Activated naive CD4-positive, alpha-beta T cell treated with anti-CD3 and anti-CD28 coated beads, Interleukin-2, amount 50 U/mL, for 24 hours (primary cell): ENCODE measurements at regions not wholly inside any gene's neighbourhood (a gene's known extent, or its start where the extent isn't known, plus 50 kb on each side); places are given as distances from the start of the nearest gene placed in this dataset.

Experiments
- H3K27ac Mint-ChIP-seq: one replicate; pipeline ENCODE4 v1.8.0; 2021; ENCODE audit warnings: mild to moderate bottlenecking, mixed read lengths
- H3K27me3 Mint-ChIP-seq: one replicate; pipeline ENCODE4 v1.8.0; 2021; ENCODE audit warnings: mixed read lengths
- H3K36me3 Mint-ChIP-seq: one replicate; pipeline ENCODE4 v1.8.0; 2021; ENCODE audit warnings: mixed read lengths
- H3K4me1 Mint-ChIP-seq: one replicate; pipeline ENCODE4 v1.8.0; 2021; ENCODE audit warnings: mixed read lengths
- H3K4me3 Mint-ChIP-seq: one replicate; pipeline ENCODE4 v1.8.0; 2021; ENCODE audit warnings: mild to moderate bottlenecking, mixed read lengths
- H3K9me3 Mint-ChIP-seq: one replicate; pipeline ENCODE4 v1.8.0; 2021; ENCODE audit warnings: mixed read lengths

- H3K27ac Mint-ChIP-seq: no peak overlapping the region
- H3K27me3 Mint-ChIP-seq: peaks cover 7% of the 10 kb centered on the region
- H3K9me3 Mint-ChIP-seq: peaks cover 3% of the 10 kb centered on the region
- H3K4me3 Mint-ChIP-seq: no peak overlapping the region
- H3K36me3 Mint-ChIP-seq: no peaks in the 10 kb centered on the region
- H3K4me1 Mint-ChIP-seq: no peaks in the 10 kb centered on the region
Observed at GRCh38 chr20:40191573-40191972, 497.5 kb downstream of the MAFB start.

- no peaks in the 10 kb centered on the region for H3K4me1 Mint-ChIP-seq
- peaks cover 3% of the 10 kb centered on the region for H3K9me3 Mint-ChIP-seq
- peaks cover 7% of the 10 kb centered on the region for H3K27me3 Mint-ChIP-seq
- no peak overlapping the region for H3K4me3 Mint-ChIP-seq
- H3K27ac Mint-ChIP-seq: no peak overlapping the region
- no peaks in the 10 kb centered on the region for H3K36me3 Mint-ChIP-seq
Observed at GRCh38 chr20:40189621-40190020, 499.4 kb downstream of the MAFB start.

GRCh38 chr20:40188319-40188718 is 500.7 kb downstream of the MAFB start:
- Mint-ChIP-seq H3K27me3 (peaks cover 7% of the 10 kb centered on the region), H3K27ac (no peak overlapping the region), H3K4me1 (no peaks in the 10 kb centered on the region), H3K9me3 (no peaks in the 10 kb centered on the region), H3K36me3 (no peaks in the 10 kb centered on the region), H3K4me3 (no peak overlapping the region)

- Mint-ChIP-seq H3K4me3 (no peak overlapping the region), H3K9me3 (no peaks in the 10 kb centered on the region), H3K36me3 (no peaks in the 10 kb centered on the region), H3K4me1 (no peaks in the 10 kb centered on the region), H3K27me3 (peaks cover 6% of the 10 kb centered on the region), H3K27ac (no peak overlapping the region)
Observed at GRCh38 chr20:40186826-40187225, 502.2 kb downstream of the MAFB start.

DNA sequence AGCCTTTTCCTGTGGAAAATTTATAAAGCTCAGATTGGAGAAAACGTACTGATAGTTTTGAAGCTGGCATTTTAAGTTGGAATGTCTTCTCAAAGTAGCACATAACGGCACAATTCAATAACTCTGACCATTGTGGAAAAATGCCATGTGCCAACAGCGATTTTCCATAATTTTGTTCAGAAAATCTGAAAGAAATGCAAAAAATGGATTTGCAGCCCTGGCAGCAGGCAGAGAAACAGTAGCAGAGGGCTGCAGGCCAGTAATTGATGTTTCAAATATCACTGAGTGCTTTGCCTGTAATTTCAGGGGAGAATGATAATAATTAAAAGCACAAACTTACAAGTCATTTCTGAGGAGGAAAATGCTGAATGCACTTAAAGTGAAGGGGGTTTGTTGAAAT is 507.4 kb downstream of the MAFB start:
- H3K4me3 Mint-ChIP-seq: no peak overlapping the region
- no peaks in the 10 kb centered on the region for H3K9me3 Mint-ChIP-seq
- H3K4me1 Mint-ChIP-seq: no peaks in the 10 kb centered on the region
- no peak overlapping the region for H3K27ac Mint-ChIP-seq
- no peaks in the 10 kb centered on the region for H3K36me3 Mint-ChIP-seq
- H3K27me3 Mint-ChIP-seq: peaks cover 2% of the 10 kb centered on the region

- no peak overlapping the region for H3K4me3 Mint-ChIP-seq
Observed at GRCh38 chr20:40176098-40176841, 512.8 kb downstream of the MAFB start.

DNA sequence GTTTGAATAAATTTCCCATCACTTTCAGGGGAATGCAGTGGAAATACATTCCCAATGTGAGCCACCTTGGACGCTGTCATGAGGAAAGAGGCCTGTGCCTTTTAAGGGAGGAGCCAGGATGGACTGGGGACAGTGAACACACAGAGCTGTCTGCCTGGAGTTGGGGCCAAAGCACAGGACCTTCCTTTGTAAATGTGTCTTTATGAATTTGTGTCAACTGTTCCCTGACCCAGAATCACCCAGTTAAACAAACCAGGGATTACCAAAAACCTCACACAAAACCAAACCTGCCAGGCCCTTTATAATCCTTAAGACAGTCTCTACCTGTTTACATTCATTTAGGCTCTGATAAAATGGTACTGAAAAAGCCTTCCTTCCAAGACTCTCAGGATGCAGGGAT is 513.7 kb downstream of the MAFB start:
- Mint-ChIP-seq H3K9me3 (no peaks in the 10 kb centered on the region), H3K36me3 (no peaks in the 10 kb centered on the region), H3K4me3 (no peak overlapping the region), H3K27ac (no peak overlapping the region), H3K27me3 (peaks cover 6% of the 10 kb centered on the region), H3K4me1 (no peaks in the 10 kb centered on the region)

More at GRCh38 chr20:40176098-40176841, 512.8 kb downstream of the MAFB start:
- Mint-ChIP-seq H3K36me3 (no peaks in the 10 kb centered on the region), H3K27me3 (peaks cover 6% of the 10 kb centered on the region), H3K27ac (no peak overlapping the region), H3K9me3 (no peaks in the 10 kb centered on the region), H3K4me1 (no peaks in the 10 kb centered on the region)

- Mint-ChIP-seq H3K36me3 (no peaks in the 10 kb centered on the region), H3K4me3 (no peak overlapping the region), H3K27me3 (peaks cover 6% of the 10 kb centered on the region), H3K4me1 (no peaks in the 10 kb centered on the region), H3K27ac (no peak overlapping the region), H3K9me3 (no peaks in the 10 kb centered on the region)
Observed at GRCh38 chr20:40173872-40174271, 515.2 kb downstream of the MAFB start.

DNA sequence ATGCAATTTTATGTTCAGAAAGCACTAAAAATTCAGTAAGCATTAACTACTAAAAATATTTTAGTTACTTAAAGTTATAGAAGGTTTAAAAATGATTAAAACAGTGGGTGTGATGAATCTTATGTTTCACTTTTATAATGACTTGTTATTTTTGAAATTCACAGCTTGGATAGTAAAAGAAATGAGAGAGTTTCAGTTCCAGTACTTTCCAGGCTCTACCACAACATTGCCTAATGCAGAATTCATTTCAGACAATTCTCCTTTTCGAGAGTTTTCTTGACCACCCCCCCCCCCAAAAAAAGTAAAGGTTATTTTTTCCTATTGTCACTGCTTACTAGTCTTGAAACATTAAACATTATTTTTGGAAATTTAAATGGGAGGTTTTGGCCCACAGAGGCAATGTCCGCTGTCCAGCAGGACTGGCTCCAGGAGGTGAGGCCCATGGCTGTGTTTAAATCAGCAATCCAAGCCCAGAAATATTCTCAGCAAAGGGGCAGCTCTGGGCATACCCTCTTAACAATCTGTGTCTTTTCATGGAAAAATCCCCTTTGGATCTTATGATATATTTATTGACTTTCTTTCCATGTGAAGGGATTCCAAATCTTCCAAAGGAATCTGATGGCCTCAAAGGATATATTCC is 519.9 kb downstream of the MAFB start:
- Mint-ChIP-seq H3K9me3 (no peaks in the 10 kb centered on the region), H3K36me3 (no peaks in the 10 kb centered on the region), H3K27me3 (no peaks in the 10 kb centered on the region), H3K4me1 (no peaks in the 10 kb centered on the region), H3K4me3 (no peak overlapping the region), H3K27ac (no peak overlapping the region)

DNA sequence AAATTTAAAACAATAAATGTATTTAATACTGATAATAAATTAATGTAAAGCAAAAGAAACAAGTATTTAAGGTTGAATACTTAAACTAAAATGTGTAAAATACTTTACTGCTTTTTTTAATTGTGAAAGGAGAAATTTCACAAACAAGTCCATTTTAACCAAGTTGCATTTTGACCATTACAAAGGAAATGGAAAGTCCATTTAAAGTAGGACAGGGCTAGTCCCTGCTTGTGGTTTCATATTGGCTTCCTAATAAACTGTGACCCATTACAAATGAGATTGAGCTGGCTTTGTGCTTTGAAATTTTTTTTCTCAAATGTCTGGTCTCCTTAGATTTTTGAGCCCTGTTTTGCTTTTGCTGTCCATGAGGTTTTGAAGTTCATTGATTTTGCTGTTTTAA is 527.6 kb downstream of the MAFB start:
- Mint-ChIP-seq H3K4me3 (no peak overlapping the region), H3K36me3 (no peaks in the 10 kb centered on the region), H3K27ac (no peak overlapping the region), H3K9me3 (no peaks in the 10 kb centered on the region), H3K4me1 (no peaks in the 10 kb centered on the region), H3K27me3 (no peaks in the 10 kb centered on the region)

GRCh38 chr20:40160097-40160550 is 528.9 kb downstream of the MAFB start:
- Mint-ChIP-seq H3K36me3 (no peaks in the 10 kb centered on the region), H3K4me3 (no peak overlapping the region), H3K9me3 (no peaks in the 10 kb centered on the region), H3K27ac (no peak overlapping the region), H3K27me3 (no peaks in the 10 kb centered on the region), H3K4me1 (no peaks in the 10 kb centered on the region)

GRCh38 chr20:40159276-40159675 is 529.8 kb downstream of the MAFB start:
- Mint-ChIP-seq H3K27ac (no peak overlapping the region), H3K4me3 (no peak overlapping the region), H3K27me3 (no peaks in the 10 kb centered on the region), H3K9me3 (no peaks in the 10 kb centered on the region), H3K36me3 (no peaks in the 10 kb centered on the region), H3K4me1 (no peaks in the 10 kb centered on the region)

DNA sequence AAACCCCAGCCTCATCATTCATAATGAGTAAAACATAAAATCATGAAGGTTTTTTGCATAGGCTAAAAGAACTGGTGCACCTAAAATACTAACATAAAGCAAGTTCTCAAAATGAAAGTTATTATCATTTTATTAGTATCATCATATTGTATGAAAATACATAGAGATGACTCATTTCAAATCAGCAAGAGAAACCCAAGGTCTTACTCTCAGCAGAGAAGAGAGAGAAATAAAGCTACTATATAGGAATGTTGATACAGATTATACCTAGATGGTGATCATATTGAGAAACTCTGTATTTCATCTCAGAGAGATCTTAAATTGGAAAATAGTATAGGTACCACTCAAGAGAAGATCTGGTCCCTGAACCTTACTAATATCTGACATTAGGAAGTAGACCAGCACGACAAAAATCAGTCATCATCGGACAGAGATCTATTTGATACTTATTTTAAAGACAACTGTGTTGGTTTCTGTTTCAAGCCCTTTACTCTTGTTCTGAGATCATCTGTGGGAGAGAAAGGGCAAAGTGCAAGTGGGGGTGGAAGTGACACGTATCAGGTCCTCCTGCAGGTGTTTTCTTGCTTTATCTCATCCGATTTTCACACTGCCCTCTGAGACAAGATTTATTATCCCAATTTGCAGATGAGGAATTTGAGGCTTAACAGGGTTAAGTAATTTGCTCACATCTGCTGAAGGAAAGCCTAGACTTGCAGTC is 532.3 kb downstream of the MAFB start:
- no peaks in the 10 kb centered on the region for H3K36me3 Mint-ChIP-seq
- no peak overlapping the region for H3K4me3 Mint-ChIP-seq
- H3K9me3 Mint-ChIP-seq: no peaks in the 10 kb centered on the region
- no peaks in the 10 kb centered on the region for H3K27me3 Mint-ChIP-seq
- no peak overlapping the region for H3K27ac Mint-ChIP-seq
- no peaks in the 10 kb centered on the region for H3K4me1 Mint-ChIP-seq

DNA sequence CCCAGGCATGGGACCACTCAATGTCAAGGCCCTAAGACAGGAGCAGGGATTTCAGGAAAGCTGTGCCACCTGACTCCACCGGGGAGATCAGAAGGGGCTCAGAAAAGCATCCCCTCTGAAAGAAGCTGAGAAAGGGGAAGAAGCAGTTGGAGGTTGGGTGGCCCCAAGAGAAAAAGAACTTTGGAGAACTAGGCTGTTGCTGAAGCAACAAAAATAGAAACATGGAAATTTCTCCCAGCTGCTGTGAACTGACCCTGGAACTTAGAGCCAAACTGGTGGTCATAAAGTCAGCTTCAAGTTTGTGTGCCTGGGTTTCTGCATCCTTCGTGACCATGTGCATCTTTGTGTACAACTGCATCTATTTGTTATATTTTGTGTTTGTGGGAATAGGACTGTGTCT is 534.5 kb downstream of the MAFB start:
- Mint-ChIP-seq H3K36me3 (no peaks in the 10 kb centered on the region), H3K9me3 (no peaks in the 10 kb centered on the region), H3K4me3 (no peak overlapping the region), H3K4me1 (no peaks in the 10 kb centered on the region), H3K27ac (no peak overlapping the region), H3K27me3 (no peaks in the 10 kb centered on the region)

DNA sequence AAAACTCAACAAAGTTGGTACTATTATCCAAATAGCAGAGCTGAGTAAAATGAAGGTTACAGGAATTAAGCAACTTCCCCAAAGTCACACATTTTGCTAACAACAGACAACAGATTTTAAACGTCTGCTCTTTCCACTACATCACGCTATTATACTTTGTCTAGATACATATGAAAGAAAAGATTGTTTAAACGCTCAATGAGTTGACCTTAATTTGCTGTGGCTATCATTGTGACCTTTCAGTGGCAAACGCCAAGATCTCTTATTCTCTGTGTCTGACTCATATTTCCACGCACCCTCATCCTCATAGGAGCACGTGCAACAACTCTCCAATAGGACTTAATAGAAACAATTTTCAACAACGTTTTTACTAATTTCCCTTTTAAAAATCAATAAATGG is 540.1 kb downstream of the MAFB start:
- Mint-ChIP-seq H3K4me1 (no peaks in the 10 kb centered on the region), H3K36me3 (no peaks in the 10 kb centered on the region), H3K9me3 (peaks cover 7% of the 10 kb centered on the region), H3K4me3 (no peak overlapping the region), H3K27me3 (no peaks in the 10 kb centered on the region), H3K27ac (no peak overlapping the region)

- Mint-ChIP-seq H3K9me3 (peaks cover 7% of the 10 kb centered on the region), H3K4me3 (no peak overlapping the region), H3K36me3 (no peaks in the 10 kb centered on the region), H3K4me1 (no peaks in the 10 kb centered on the region), H3K27me3 (no peaks in the 10 kb centered on the region), H3K27ac (no peak overlapping the region)
Observed at GRCh38 chr20:40146071-40146470, 543.0 kb downstream of the MAFB start.
